OCI-LY7 (cell line): ENCODE measurements at regions not wholly inside any gene's neighbourhood (a gene's known extent, or its start where the extent isn't known, plus 50 kb on each side); places are given as distances from the start of the nearest gene placed in this dataset.

Experiments used
- EZH2phosphoT487 ChIP-seq: fragments of 200-600 bp; sonication (generic); IDR thresholded peaks from 2 replicates; pipeline ENCODE4 v1.6.1; 2018; ENCODE audit warnings: low read depth, borderline replicate concordance, mild to moderate bottlenecking, mixed run types, antibody characterized with exemption, low read length, moderate library complexity, mixed read lengths
- TF ChIP-seq, protein P1 (sequence below): fragments of 200-600 bp; sonication (generic); conservative IDR thresholded peaks from 2 replicates; pipeline ENCODE4 v1.5.1; 2014; ENCODE audit warnings: mild to moderate bottlenecking, antibody characterized with exemption, low read length, moderate library complexity, mixed read lengths

DNA sequence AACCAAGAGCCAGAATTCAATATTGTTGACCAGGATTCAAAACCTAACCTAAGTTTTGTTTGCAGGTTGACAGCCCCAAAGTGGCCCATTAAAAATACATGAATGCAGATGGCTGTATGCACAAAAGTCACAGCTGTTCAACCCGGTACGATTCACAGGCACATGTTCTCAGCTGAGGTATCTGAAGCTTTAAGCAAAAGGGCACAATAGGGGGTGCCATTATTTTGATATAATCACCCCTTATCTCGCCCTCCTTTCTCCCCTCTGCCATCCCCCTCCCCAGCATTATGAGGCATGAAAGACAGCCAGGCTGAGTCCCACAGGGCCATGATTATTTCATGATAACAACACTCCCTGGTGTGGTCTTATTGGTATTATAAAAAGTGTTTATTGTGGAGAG is 264.9 kb downstream of the EBLN2 start:
- TF ChIP-seq, protein P1, sequence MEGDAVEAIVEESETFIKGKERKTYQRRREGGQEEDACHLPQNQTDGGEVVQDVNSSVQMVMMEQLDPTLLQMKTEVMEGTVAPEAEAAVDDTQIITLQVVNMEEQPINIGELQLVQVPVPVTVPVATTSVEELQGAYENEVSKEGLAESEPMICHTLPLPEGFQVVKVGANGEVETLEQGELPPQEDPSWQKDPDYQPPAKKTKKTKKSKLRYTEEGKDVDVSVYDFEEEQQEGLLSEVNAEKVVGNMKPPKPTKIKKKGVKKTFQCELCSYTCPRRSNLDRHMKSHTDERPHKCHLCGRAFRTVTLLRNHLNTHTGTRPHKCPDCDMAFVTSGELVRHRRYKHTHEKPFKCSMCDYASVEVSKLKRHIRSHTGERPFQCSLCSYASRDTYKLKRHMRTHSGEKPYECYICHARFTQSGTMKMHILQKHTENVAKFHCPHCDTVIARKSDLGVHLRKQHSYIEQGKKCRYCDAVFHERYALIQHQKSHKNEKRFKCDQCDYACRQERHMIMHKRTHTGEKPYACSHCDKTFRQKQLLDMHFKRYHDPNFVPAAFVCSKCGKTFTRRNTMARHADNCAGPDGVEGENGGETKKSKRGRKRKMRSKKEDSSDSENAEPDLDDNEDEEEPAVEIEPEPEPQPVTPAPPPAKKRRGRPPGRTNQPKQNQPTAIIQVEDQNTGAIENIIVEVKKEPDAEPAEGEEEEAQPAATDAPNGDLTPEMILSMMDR, result no peak
- no peak for TF ChIP-seq EZH2phosphoT487
